HUES48 (cell line): ENCODE measurements at regions not wholly inside any gene's neighbourhood (a gene's known extent, or its start where the extent isn't known, plus 50 kb on each side); places are given as distances from the start of the nearest gene placed in this dataset.

Source experiments
- H3K27ac ChIP-seq: one replicate; pipeline ENCODE4 v1.7.0; 2013; ENCODE audit warnings: low read depth, low read length, inconsistent platforms
- H3K27me3 ChIP-seq: 2 replicates; pipeline ENCODE4 v1.6.1; 2013; ENCODE audit warnings: mild to moderate bottlenecking, low read length; ENCODE audit not compliant: control insufficient read depth, insufficient read depth
- H3K36me3 ChIP-seq: 2 replicates; pipeline ENCODE4 v1.6.1; 2013; ENCODE audit warnings: low read length; ENCODE audit not compliant: control insufficient read depth, insufficient read depth
- H3K4me1 ChIP-seq: 2 replicates; pipeline ENCODE4 v1.6.1; 2013; ENCODE audit warnings: mild to moderate bottlenecking, low read length; ENCODE audit not compliant: control insufficient read depth, insufficient read depth
- H3K4me3 ChIP-seq: 2 replicates; pipeline ENCODE4 v1.5.1; 2013; ENCODE audit warnings: mild to moderate bottlenecking, low read depth, low read length
- H3K9ac ChIP-seq: 2 replicates; pipeline ENCODE4 v1.6.1; 2013; ENCODE audit warnings: mild to moderate bottlenecking, low read depth, low read length, moderate library complexity
- H3K9me3 ChIP-seq: 2 replicates; pipeline ENCODE4 v1.6.1; 2013; ENCODE audit warnings: low read length; ENCODE audit not compliant: control insufficient read depth, insufficient read depth

- no peak overlapping the region for H3K4me3 ChIP-seq
- H3K9ac ChIP-seq, result no peak overlapping the region
- no peaks in the 10 kb centered on the region for H3K36me3 ChIP-seq
- H3K27ac ChIP-seq, result no peak overlapping the region
- H3K4me1 ChIP-seq, result peaks cover 15% of the 10 kb centered on the region
- H3K27me3 ChIP-seq, result no peaks in the 10 kb centered on the region; the same call in 1 of the 2 replicates
- no peaks in the 10 kb centered on the region for H3K9me3 ChIP-seq
Measured at GRCh38 chr3:152742368-152743347, 92.3 kb upstream of the P2RY1 start.

DNA sequence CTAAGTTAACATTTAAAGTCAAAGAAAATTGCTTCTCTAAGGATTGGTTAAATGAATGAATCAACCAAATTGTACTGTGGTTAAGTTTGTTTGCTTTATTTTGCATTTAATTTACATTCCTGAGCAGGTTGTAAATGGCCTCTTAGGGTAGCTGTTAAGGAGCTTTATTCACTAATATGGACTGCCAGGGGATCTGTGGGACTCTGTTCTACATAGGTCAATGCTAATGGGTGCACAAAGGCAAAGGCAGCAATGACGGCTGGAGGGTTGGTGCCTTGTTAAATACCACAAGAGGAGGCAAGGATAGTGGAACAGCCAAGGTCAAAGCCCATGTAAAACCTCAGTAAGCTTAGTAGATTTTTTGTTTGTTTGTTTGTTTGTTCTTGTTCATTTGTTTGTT, 89.3 kb upstream of the P2RY1 start:
- no peak overlapping the region for H3K27ac ChIP-seq
- H3K9ac ChIP-seq, result no peak overlapping the region
- H3K4me3 ChIP-seq, result no peak overlapping the region
- H3K27me3 ChIP-seq, result peaks cover 3% of the 10 kb centered on the region; the same call in 1 of the 2 replicates
- H3K36me3 ChIP-seq, result no peaks in the 10 kb centered on the region
- peaks cover 15% of the 10 kb centered on the region for H3K4me1 ChIP-seq
- peaks cover 7% of the 10 kb centered on the region; the same call in 1 of the 2 replicates for H3K9me3 ChIP-seq

GRCh38 chr3:152754303-152754702, 80.6 kb upstream of the P2RY1 start:
- Histone ChIP-seq H3K27ac (no peak overlapping the region), H3K4me3 (no peak overlapping the region), H3K4me1 (no peaks in the 10 kb centered on the region), H3K27me3 (no peaks in the 10 kb centered on the region), H3K9ac (no peak overlapping the region), H3K9me3 (peaks cover 7% of the 10 kb centered on the region; the same call in 1 of the 2 replicates), H3K36me3 (no peaks in the 10 kb centered on the region)

DNA sequence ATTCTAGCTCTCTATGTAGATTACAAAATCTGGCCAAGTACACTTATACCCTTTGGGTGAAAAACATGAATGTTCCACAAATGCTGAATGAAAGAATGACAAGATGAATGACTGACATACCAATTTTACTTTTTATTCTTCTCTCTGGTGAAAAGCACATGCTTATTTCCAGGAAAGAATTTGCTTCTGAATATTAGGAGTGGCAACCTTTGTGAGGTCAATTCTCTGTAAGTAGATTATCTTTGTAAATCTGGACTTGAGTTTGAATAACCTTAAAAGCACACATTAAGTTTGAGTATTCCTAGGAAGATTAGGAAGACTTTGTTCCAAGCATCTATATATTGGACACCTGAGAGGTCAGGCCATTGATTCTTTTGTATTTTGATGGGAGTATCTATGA, 78.1 kb upstream of the P2RY1 start:
- Histone ChIP-seq H3K9ac (no peak overlapping the region), H3K9me3 (no peaks in the 10 kb centered on the region), H3K27me3 (no peaks in the 10 kb centered on the region), H3K4me3 (no peak overlapping the region), H3K27ac (no peak overlapping the region), H3K4me1 (no peaks in the 10 kb centered on the region), H3K36me3 (no peaks in the 10 kb centered on the region)

DNA sequence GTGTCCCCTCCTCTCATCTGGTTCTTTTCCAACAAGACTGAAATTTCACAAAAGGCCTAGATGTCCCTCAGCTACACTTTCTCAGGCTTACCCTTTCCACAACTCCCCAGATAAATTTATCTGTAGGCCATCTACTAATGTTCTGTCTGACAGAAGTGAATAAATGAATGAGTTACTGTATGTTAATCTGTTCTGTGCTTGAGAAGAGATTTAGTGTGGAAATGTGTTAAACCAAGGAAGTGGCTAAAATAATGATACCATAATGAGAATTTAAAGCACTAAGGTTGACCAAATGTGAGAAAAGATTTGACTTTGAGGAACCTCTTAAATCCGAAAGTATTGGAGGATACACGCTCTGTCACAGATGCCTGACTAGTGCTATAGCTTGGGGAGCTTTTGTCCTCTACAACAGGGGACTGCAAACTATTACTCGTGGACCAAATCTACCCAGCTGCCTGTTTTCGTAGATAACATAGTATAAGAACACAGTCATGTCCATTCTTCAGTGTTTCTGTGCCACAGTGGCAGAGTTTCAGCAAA, 74.8 kb upstream of the P2RY1 start:
- no peak overlapping the region for H3K27ac ChIP-seq
- no peaks in the 10 kb centered on the region for H3K9me3 ChIP-seq
- no peaks in the 10 kb centered on the region for H3K4me1 ChIP-seq
- H3K27me3 ChIP-seq, result no peaks in the 10 kb centered on the region
- no peak overlapping the region for H3K9ac ChIP-seq
- no peaks in the 10 kb centered on the region for H3K36me3 ChIP-seq
- H3K4me3 ChIP-seq, result no peak overlapping the region

- H3K4me3 ChIP-seq, result no peak overlapping the region
- H3K9me3 ChIP-seq, result no peaks in the 10 kb centered on the region
- no peak overlapping the region for H3K27ac ChIP-seq
- H3K4me1 ChIP-seq, result no peaks in the 10 kb centered on the region
- H3K27me3 ChIP-seq, result no peaks in the 10 kb centered on the region
- no peaks in the 10 kb centered on the region for H3K36me3 ChIP-seq
- H3K9ac ChIP-seq, result no peak overlapping the region
Measured at GRCh38 chr3:152760591-152760990, 74.3 kb upstream of the P2RY1 start.

DNA sequence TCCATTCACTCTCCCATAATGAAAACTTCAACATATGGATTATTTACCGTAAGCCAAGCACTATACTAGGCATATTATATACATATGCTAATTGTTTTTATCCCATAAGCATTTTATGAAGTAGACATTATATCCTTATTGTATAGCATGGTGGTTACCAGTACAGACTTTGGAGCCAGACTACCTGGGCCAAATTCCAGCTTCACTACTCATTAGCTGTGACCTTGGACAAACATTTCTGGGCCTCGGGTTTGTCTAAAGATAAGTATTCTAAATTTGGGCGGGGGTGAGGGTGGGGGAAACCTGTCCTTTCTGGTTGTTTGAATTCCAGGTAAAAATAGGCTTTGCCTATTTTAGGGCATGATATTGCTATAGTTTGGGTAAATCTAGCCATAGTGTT, 66.5 kb upstream of the P2RY1 start:
- H3K9me3 ChIP-seq, result no peaks in the 10 kb centered on the region
- H3K27ac ChIP-seq, result no peak overlapping the region
- no peak overlapping the region for H3K4me3 ChIP-seq
- no peaks in the 10 kb centered on the region for H3K36me3 ChIP-seq
- no peaks in the 10 kb centered on the region for H3K27me3 ChIP-seq
- H3K9ac ChIP-seq, result no peak overlapping the region
- H3K4me1 ChIP-seq, result no peaks in the 10 kb centered on the region

DNA sequence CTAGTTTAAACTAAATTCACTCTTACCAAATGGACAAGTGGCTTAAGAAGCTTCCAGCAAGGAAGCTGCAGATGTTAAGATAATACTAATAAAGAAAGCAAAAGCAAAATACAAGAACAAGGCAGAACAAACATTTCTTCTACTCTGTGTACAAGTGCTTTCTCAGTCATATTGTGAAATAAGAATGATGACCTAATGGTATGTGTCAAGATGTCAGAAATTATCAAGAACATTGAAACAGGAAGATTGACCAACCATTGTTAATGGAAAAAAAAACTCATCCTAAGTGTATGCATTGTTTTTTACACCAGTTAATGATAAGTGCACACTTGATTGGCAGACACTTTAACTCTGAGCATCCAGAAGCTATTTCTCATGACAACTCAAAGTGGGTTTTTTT, 65.4 kb upstream of the P2RY1 start:
- no peaks in the 10 kb centered on the region for H3K27me3 ChIP-seq
- H3K36me3 ChIP-seq, result no peaks in the 10 kb centered on the region
- no peak overlapping the region for H3K9ac ChIP-seq
- no peaks in the 10 kb centered on the region for H3K9me3 ChIP-seq
- H3K27ac ChIP-seq, result no peak overlapping the region
- H3K4me1 ChIP-seq, result no peaks in the 10 kb centered on the region
- no peak overlapping the region for H3K4me3 ChIP-seq

DNA sequence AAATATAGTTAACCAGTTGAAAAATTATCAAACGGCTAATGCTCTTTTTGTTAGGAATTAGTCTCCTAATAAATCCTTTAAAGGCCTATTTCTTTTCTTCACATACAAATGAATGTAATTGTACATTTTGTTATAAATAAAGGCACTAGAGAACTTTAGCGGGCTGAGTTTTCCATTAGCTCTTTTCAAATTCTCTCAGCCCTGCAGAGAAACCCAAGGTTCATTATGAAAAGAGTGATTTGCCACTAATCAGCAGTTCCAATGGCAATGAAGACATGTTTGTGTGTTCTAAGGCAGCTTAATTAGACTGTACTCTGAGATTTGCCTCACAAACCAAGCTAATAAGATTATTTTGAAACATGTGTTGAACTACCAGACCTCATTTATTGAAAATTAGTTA, 64.6 kb upstream of the P2RY1 start:
- H3K4me3 ChIP-seq, result no peak overlapping the region
- no peak overlapping the region for H3K27ac ChIP-seq
- no peaks in the 10 kb centered on the region for H3K27me3 ChIP-seq
- H3K4me1 ChIP-seq, result no peaks in the 10 kb centered on the region
- no peak overlapping the region for H3K9ac ChIP-seq
- H3K36me3 ChIP-seq, result no peaks in the 10 kb centered on the region
- no peaks in the 10 kb centered on the region for H3K9me3 ChIP-seq

- H3K36me3 ChIP-seq, result no peaks in the 10 kb centered on the region
Measured at GRCh38 chr3:152771120-152771519, 63.8 kb upstream of the P2RY1 start.

GRCh38 chr3:152772674-152773225, 62.2 kb upstream of the P2RY1 start:
- no peaks in the 10 kb centered on the region for H3K9me3 ChIP-seq
- H3K4me1 ChIP-seq, result no peaks in the 10 kb centered on the region
- H3K36me3 ChIP-seq, result no peaks in the 10 kb centered on the region
- no peak overlapping the region for H3K27ac ChIP-seq
- H3K27me3 ChIP-seq, result no peaks in the 10 kb centered on the region
- H3K4me3 ChIP-seq, result no peak overlapping the region
- H3K9ac ChIP-seq, result no peak overlapping the region

More at GRCh38 chr3:152771120-152771519, 63.8 kb upstream of the P2RY1 start:
- Histone ChIP-seq H3K4me3 (no peak overlapping the region), H3K27ac (no peak overlapping the region), H3K4me1 (no peaks in the 10 kb centered on the region), H3K9me3 (no peaks in the 10 kb centered on the region), H3K27me3 (no peaks in the 10 kb centered on the region), H3K9ac (no peak overlapping the region)
